Mesothelial cell of epicardium (in vitro differentiated cells): ENCODE measurements at regions not wholly inside any gene's neighbourhood (a gene's known extent, or its start where the extent isn't known, plus 50 kb on each side); places are given as distances from the start of the nearest gene placed in this dataset.

Experiments
- DNase-seq, 2 experiments: peaks; one replicate each; pipeline ENCODE4 v3.0.0; 2021; ENCODE audit warnings: low spot score in 2 of 2; ENCODE audit not compliant: unreplicated experiment in 2 of 2
- H3K27ac Mint-ChIP-seq: 2 replicates; pipeline ENCODE4 v1.8.0; 2021; ENCODE audit warnings: mixed read lengths
- H3K27me3 Mint-ChIP-seq: 2 replicates; pipeline ENCODE4 v1.8.0; 2021; ENCODE audit warnings: low read depth, mixed read lengths
- H3K36me3 Mint-ChIP-seq: 2 replicates; pipeline ENCODE4 v1.8.0; 2021; ENCODE audit warnings: mixed read lengths
- H3K4me1 Mint-ChIP-seq: 2 replicates; pipeline ENCODE4 v1.8.0; 2021; ENCODE audit warnings: mixed read lengths
- H3K4me3 Mint-ChIP-seq: 2 replicates; pipeline ENCODE4 v1.8.0; 2021; ENCODE audit warnings: mild to moderate bottlenecking, moderate library complexity, mixed read lengths
- H3K9me3 Mint-ChIP-seq: 2 replicates; pipeline ENCODE4 v1.8.0; 2021; ENCODE audit warnings: mixed read lengths
- TF ChIP-seq, protein P1 (sequence below): fragments of 200-600 bp; sonication (generic); IDR thresholded peaks from one replicate; pipeline ENCODE4 v1.5.0; 2021; ENCODE audit warnings: antibody characterized with exemption; ENCODE audit not compliant: unreplicated experiment

DNA sequence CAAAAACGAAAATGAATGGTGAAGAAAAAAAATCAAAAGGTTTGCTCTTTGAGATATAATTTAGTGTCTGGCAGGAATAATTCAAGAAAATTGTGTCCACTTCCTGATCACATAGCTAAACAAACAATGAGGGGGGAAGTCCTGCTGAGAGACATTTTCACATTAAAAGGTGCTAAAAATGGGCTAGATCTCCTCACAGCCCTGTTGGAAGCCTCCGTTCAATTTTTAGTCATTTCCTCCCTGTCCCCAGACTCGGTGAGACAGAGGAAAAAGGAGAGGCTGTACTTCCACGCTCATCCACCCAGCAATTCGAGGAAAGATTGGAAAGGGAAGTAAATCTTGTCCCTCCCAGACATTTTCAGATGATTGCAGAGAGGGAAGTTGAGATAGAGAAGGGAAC lies 103.7 kb downstream of the BARHL2 start:
- no peaks in the 10 kb centered on the region for H3K4me1 Mint-ChIP-seq
- no peak overlapping the region for H3K4me3 Mint-ChIP-seq
- DNase-seq: no peak
- H3K27me3 Mint-ChIP-seq: peaks cover 20% of the 10 kb centered on the region
- TF ChIP-seq, protein P1, sequence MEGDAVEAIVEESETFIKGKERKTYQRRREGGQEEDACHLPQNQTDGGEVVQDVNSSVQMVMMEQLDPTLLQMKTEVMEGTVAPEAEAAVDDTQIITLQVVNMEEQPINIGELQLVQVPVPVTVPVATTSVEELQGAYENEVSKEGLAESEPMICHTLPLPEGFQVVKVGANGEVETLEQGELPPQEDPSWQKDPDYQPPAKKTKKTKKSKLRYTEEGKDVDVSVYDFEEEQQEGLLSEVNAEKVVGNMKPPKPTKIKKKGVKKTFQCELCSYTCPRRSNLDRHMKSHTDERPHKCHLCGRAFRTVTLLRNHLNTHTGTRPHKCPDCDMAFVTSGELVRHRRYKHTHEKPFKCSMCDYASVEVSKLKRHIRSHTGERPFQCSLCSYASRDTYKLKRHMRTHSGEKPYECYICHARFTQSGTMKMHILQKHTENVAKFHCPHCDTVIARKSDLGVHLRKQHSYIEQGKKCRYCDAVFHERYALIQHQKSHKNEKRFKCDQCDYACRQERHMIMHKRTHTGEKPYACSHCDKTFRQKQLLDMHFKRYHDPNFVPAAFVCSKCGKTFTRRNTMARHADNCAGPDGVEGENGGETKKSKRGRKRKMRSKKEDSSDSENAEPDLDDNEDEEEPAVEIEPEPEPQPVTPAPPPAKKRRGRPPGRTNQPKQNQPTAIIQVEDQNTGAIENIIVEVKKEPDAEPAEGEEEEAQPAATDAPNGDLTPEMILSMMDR: no peak
- no peaks in the 10 kb centered on the region for H3K36me3 Mint-ChIP-seq
- H3K27ac Mint-ChIP-seq: no peak overlapping the region
- no peaks in the 10 kb centered on the region for H3K9me3 Mint-ChIP-seq

- Mint-ChIP-seq H3K9me3 (no peaks in the 10 kb centered on the region), H3K36me3 (no peaks in the 10 kb centered on the region), H3K27me3 (peaks cover 20% of the 10 kb centered on the region), H3K4me1 (no peaks in the 10 kb centered on the region), H3K27ac (no peak overlapping the region), H3K4me3 (no peak overlapping the region)
- TF ChIP-seq, protein P1: no peak
- no peak for DNase-seq
These were observed 105.1 kb downstream of the BARHL2 start for GRCh38 chr1:90612033-90612432.

- Mint-ChIP-seq H3K9me3 (no peaks in the 10 kb centered on the region), H3K36me3 (no peaks in the 10 kb centered on the region), H3K4me3 (no peak overlapping the region), H3K27ac (no peak overlapping the region), H3K27me3 (peaks cover 15% of the 10 kb centered on the region), H3K4me1 (no peaks in the 10 kb centered on the region)
- no peak for DNase-seq
- TF ChIP-seq, protein P1: no peak
These were observed 109.4 kb downstream of the BARHL2 start for GRCh38 chr1:90607736-90608135.

- no peak overlapping the region for H3K27ac Mint-ChIP-seq
- peaks cover 4% of the 10 kb centered on the region for H3K27me3 Mint-ChIP-seq
- TF ChIP-seq, protein P1: no peak
- H3K4me3 Mint-ChIP-seq: no peak overlapping the region
- no peaks in the 10 kb centered on the region for H3K36me3 Mint-ChIP-seq
- no peaks in the 10 kb centered on the region for H3K4me1 Mint-ChIP-seq
- DNase-seq: no peak
- H3K9me3 Mint-ChIP-seq: peaks cover 6% of the 10 kb centered on the region
These were observed 112.0 kb downstream of the BARHL2 start for GRCh38 chr1:90605070-90605469.

DNA sequence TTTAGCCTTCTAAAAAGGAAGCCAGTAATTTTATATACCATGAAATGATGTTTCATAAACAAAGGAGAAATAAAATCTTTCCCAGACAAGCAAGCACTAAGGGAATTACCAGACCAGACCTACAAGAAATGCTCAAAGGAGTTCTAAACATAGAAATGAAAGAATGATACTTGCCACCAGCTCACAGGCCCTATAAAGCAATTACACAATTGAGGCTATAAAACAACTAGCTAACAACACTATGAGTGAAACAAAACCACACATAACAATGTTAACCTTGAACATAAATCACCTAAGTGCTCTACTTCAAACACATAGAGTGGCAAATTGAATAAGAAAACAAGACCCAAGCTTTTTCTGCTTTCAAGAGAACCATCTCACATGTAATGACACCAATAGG lies 123.8 kb downstream of the BARHL2 start:
- H3K4me3 Mint-ChIP-seq: no peak overlapping the region
- no peak overlapping the region for H3K27ac Mint-ChIP-seq
- TF ChIP-seq, protein P1: no peak
- peaks cover 46% of the 10 kb centered on the region for H3K9me3 Mint-ChIP-seq
- peaks cover 12% of the 10 kb centered on the region for H3K27me3 Mint-ChIP-seq
- no peak for DNase-seq
- H3K36me3 Mint-ChIP-seq: no peaks in the 10 kb centered on the region
- H3K4me1 Mint-ChIP-seq: no peaks in the 10 kb centered on the region

DNA sequence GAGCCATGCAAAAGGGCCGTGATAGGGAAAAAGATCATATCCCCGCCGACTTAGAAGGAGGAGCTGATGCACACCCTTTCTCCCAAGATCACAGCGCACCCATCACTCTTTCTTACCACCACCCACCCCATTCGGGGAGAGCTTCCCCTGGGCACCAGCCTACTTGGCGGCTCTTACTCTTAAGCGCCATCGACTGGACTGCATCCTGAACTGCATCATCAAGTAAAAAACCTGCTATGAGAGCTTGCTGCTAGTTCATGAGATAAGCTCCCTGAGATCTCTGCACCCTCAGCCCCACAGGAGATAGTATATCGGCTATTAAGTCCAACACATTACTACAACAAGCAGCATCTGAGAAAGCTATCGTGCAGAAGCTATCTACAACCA lies 125.1 kb downstream of the BARHL2 start:
- H3K4me1 Mint-ChIP-seq: no peaks in the 10 kb centered on the region
- H3K4me3 Mint-ChIP-seq: no peak overlapping the region
- H3K36me3 Mint-ChIP-seq: no peaks in the 10 kb centered on the region
- H3K27ac Mint-ChIP-seq: no peak overlapping the region
- peaks cover 44% of the 10 kb centered on the region for H3K9me3 Mint-ChIP-seq
- H3K27me3 Mint-ChIP-seq: peaks cover 18% of the 10 kb centered on the region
- TF ChIP-seq, protein P1: no peak
- no peak for DNase-seq
